Loucy (cell line): ENCODE measurements at regions not wholly inside any gene's neighbourhood (a gene's known extent, or its start where the extent isn't known, plus 50 kb on each side); places are given as distances from the start of the nearest gene placed in this dataset.

Source experiments
- H2AFZ ChIP-seq: fragments of 200-600 bp; sonication (generic); 2 replicates; pipeline ENCODE4 v1.6.0; 2016; ENCODE audit warnings: antibody characterized with exemption, mild to moderate bottlenecking, low read length, moderate library complexity
- H3F3A ChIP-seq: fragments of 200-600 bp; 2 replicates; pipeline ENCODE4 v1.6.0; 2016; ENCODE audit warnings: antibody characterized with exemption, low read depth, mild to moderate bottlenecking
- H3K27me3 ChIP-seq: fragments of 200-600 bp; sonication (generic); 2 replicates; pipeline ENCODE4 v1.6.1; 2014; ENCODE audit warnings: low read length, mild to moderate bottlenecking; ENCODE audit not compliant: insufficient read depth, poor library complexity, severe bottlenecking
- H3K36me3 ChIP-seq: fragments of 200-600 bp; sonication (generic); 2 replicates; pipeline ENCODE4 v1.6.1; 2016; ENCODE audit warnings: low read length; ENCODE audit not compliant: insufficient read depth
- H3K4me1 ChIP-seq: fragments of 200-600 bp; sonication (generic); 2 replicates; pipeline ENCODE4 v1.5.1; 2014; ENCODE audit warnings: low read length, mild to moderate bottlenecking; ENCODE audit not compliant: insufficient read depth, poor library complexity, severe bottlenecking
- H3K4me2 ChIP-seq: fragments of 200-600 bp; sonication (generic); 2 replicates; pipeline ENCODE4 v1.6.0; 2014; ENCODE audit warnings: antibody characterized with exemption, low read length, low read depth, mild to moderate bottlenecking; ENCODE audit not compliant: poor library complexity, severe bottlenecking
- H3K4me3 ChIP-seq: fragments of 200-600 bp; sonication (generic); 2 replicates; pipeline ENCODE4 v1.5.1; 2014; ENCODE audit warnings: low read length, mild to moderate bottlenecking, mixed read lengths; ENCODE audit not compliant: poor library complexity, severe bottlenecking
- H3K79me2 ChIP-seq: fragments of 200-600 bp; sonication (generic); 2 replicates; pipeline ENCODE4 v1.6.1; 2014; ENCODE audit warnings: low read length; ENCODE audit not compliant: insufficient read depth
- H3K9ac ChIP-seq: fragments of 200-600 bp; sonication (generic); 2 replicates; pipeline ENCODE4 v1.6.0; 2014; ENCODE audit warnings: mild to moderate bottlenecking, low read depth, low read length, moderate library complexity; ENCODE audit not compliant: poor library complexity, severe bottlenecking
- H3K9me2 ChIP-seq: fragments of 200-600 bp; sonication (generic); replicated peaks from 2 replicates; pipeline ENCODE4 v1.6.1; 2016; ENCODE audit warnings: low read depth, low read length, mixed read lengths
- H3K9me3 ChIP-seq: fragments of 200-600 bp; sonication (generic); 2 replicates; pipeline ENCODE4 v1.6.1; 2014; ENCODE audit warnings: mild to moderate bottlenecking, antibody characterized with exemption, low read length, low read depth; ENCODE audit not compliant: insufficient read depth
- H4K20me1 ChIP-seq: fragments of 200-600 bp; sonication (generic); 2 replicates; pipeline ENCODE4 v1.6.0; 2014; ENCODE audit warnings: antibody characterized with exemption, low read length, mild to moderate bottlenecking; ENCODE audit not compliant: insufficient read depth, poor library complexity, severe bottlenecking
- EZH2phosphoT487 ChIP-seq: fragments of 200-600 bp; IDR thresholded peaks from 2 replicates; pipeline ENCODE4 v1.6.1; 2018; ENCODE audit warnings: antibody characterized with exemption, mild to moderate bottlenecking, moderate library complexity, borderline replicate concordance
- TF ChIP-seq, protein P1 (sequence below): fragments of 200-600 bp; sonication (generic); conservative IDR thresholded peaks from 2 replicates; pipeline ENCODE4 v1.5.1; 2014; ENCODE audit warnings: mild to moderate bottlenecking, antibody characterized with exemption, low read length

- Histone ChIP-seq H3K36me3 (no peaks in the 10 kb centered on the region), H3K9me3 (no peaks in the 10 kb centered on the region), H3K4me1 (peaks cover 12% of the 10 kb centered on the region), H3K27me3 (no peaks in the 10 kb centered on the region), H3K4me3 (peak overlapping the region; percentile 5), H3K79me2 (no peaks in the 10 kb centered on the region), H3K4me2 (peak overlapping the region; percentile 21), H2AFZ (peak overlapping the region; percentile 75), H3K9me2 (no peaks in the 10 kb centered on the region), H3F3A (no peaks in the 10 kb centered on the region), H4K20me1 (no peaks in the 10 kb centered on the region), H3K9ac (no peak overlapping the region)
- TF ChIP-seq EZH2phosphoT487 = no peak
- TF ChIP-seq, protein P1, sequence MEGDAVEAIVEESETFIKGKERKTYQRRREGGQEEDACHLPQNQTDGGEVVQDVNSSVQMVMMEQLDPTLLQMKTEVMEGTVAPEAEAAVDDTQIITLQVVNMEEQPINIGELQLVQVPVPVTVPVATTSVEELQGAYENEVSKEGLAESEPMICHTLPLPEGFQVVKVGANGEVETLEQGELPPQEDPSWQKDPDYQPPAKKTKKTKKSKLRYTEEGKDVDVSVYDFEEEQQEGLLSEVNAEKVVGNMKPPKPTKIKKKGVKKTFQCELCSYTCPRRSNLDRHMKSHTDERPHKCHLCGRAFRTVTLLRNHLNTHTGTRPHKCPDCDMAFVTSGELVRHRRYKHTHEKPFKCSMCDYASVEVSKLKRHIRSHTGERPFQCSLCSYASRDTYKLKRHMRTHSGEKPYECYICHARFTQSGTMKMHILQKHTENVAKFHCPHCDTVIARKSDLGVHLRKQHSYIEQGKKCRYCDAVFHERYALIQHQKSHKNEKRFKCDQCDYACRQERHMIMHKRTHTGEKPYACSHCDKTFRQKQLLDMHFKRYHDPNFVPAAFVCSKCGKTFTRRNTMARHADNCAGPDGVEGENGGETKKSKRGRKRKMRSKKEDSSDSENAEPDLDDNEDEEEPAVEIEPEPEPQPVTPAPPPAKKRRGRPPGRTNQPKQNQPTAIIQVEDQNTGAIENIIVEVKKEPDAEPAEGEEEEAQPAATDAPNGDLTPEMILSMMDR = no peak
Observed at GRCh38 chr7:25314731-25315267, 86.5 kb upstream of the NPVF start.

DNA sequence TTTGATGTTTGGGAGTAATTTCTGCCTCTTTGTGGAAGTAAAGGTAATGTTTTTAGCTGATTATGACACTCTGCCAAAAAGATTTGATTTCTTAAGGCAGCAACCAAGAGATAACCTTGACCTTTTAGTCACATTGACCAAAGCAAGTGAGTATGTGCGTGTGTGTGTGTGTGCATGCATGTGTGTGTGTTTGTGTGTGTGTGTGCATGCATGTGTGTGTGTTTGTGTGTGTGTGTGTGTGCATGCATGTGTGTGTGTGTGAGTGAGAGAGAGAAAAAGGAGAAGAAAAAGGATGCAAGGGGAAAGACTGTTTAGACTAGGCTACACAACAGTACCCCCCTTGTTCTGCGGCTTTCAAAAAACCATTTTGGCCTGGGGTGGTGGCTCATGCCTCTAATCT lies 88.1 kb upstream of the NPVF start:
- Histone ChIP-seq H3K4me3 (no peak overlapping the region), H4K20me1 (no peaks in the 10 kb centered on the region), H3K27me3 (no peaks in the 10 kb centered on the region), H3K9me3 (no peaks in the 10 kb centered on the region), H3K79me2 (no peaks in the 10 kb centered on the region), H3K36me3 (no peaks in the 10 kb centered on the region), H3K4me2 (no peak overlapping the region), H3K9ac (no peak overlapping the region), H3K9me2 (no peaks in the 10 kb centered on the region), H3F3A (no peaks in the 10 kb centered on the region), H2AFZ (no peak overlapping the region), H3K4me1 (peaks cover 12% of the 10 kb centered on the region)
- no peak for TF ChIP-seq EZH2phosphoT487
- TF ChIP-seq, protein P1 = no peak

DNA sequence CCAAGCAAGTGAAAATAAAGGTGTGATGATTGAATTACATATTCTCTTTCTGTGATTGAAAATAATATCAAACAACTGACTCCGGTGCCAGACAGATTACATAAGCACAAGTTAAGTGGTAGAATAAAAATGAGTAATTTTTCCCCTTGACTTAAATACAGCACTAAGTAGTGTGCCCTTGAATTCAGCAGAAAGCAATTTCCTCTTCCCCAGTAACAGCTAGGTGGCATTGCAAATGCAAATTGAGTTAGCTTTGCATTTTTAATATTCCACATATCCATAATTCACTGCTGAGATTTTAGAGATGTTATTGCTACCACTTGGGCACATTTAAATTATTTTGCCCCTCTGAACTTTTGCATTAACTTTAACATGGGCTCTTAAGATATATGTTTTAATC lies 89.8 kb upstream of the NPVF start:
- no peaks in the 10 kb centered on the region for H3K27me3 ChIP-seq
- no peak for TF ChIP-seq EZH2phosphoT487
- TF ChIP-seq, protein P1 = peak; percentile 55
- H3K4me3 ChIP-seq = no peak overlapping the region
- no peak overlapping the region for H3K9ac ChIP-seq
- peaks cover 12% of the 10 kb centered on the region for H3K4me1 ChIP-seq
- H3K79me2 ChIP-seq = no peaks in the 10 kb centered on the region
- H3K9me3 ChIP-seq = no peaks in the 10 kb centered on the region
- H3F3A ChIP-seq = no peaks in the 10 kb centered on the region
- H4K20me1 ChIP-seq = no peaks in the 10 kb centered on the region
- no peak overlapping the region for H3K4me2 ChIP-seq
- H2AFZ ChIP-seq = no peak overlapping the region
- H3K9me2 ChIP-seq = no peaks in the 10 kb centered on the region
- no peaks in the 10 kb centered on the region for H3K36me3 ChIP-seq
